SU-DHL-6 (cell line): ENCODE measurements at regions not wholly inside any gene's neighbourhood (a gene's known extent, or its start where the extent isn't known, plus 50 kb on each side); places are given as distances from the start of the nearest gene placed in this dataset.

Experiments used
- H2AFZ ChIP-seq: fragments of 200-600 bp; sonication (generic); 2 replicates; pipeline ENCODE4 v1.6.1; 2014; ENCODE audit warnings: low read depth, mild to moderate bottlenecking, moderate library complexity, mixed read lengths, antibody characterized with exemption, low read length; ENCODE audit not compliant: severe bottlenecking
- H3F3A ChIP-seq: fragments of 200-600 bp; shearing (Covaris generic); 2 replicates; pipeline ENCODE4 v1.6.0; 2016; ENCODE audit warnings: antibody characterized with exemption, mild to moderate bottlenecking; ENCODE audit not compliant: insufficient read depth
- H3K27ac ChIP-seq: fragments of 200-600 bp; sonication (generic); 2 replicates; pipeline ENCODE4 v1.5.1; 2016; ENCODE audit warnings: low read depth, mild to moderate bottlenecking, low read length, moderate library complexity, mixed read lengths
- H3K27me3 ChIP-seq: fragments of 200-600 bp; sonication (generic), shearing (Covaris generic); 2 replicates; pipeline ENCODE4 v1.6.0; 2014; ENCODE audit warnings: mild to moderate bottlenecking, low read length
- H3K36me3 ChIP-seq: fragments of 200-600 bp; sonication (generic); 2 replicates; pipeline ENCODE4 v1.6.1; 2014; ENCODE audit warnings: mild to moderate bottlenecking, low read length, mixed read lengths
- H3K4me2 ChIP-seq: fragments of 300-600, 200-600 bp; shearing (Covaris generic), sonication (generic); 2 replicates; pipeline ENCODE4 v1.6.0; 2014; ENCODE audit warnings: low read length, low read depth, mild to moderate bottlenecking; ENCODE audit not compliant: poor library complexity, severe bottlenecking
- H3K4me3 ChIP-seq: fragments of 200-600 bp; sonication (generic); 2 replicates; pipeline ENCODE4 v1.5.1; 2014; ENCODE audit warnings: antibody characterized with exemption, low read length, mild to moderate bottlenecking, mixed read lengths; ENCODE audit not compliant: insufficient read depth, poor library complexity, severe bottlenecking
- H3K79me2 ChIP-seq: fragments of 200-600 bp; sonication (generic); 2 replicates; pipeline ENCODE4 v1.6.1; 2014; ENCODE audit warnings: mild to moderate bottlenecking, low read length, moderate library complexity; ENCODE audit not compliant: insufficient read depth
- H3K9ac ChIP-seq: fragments of 200-600 bp; sonication (generic); 2 replicates; pipeline ENCODE4 v1.7.0; 2014; ENCODE audit warnings: mild to moderate bottlenecking, low read length
- H3K9me2 ChIP-seq: fragments of 200-600 bp; sonication (generic); replicated peaks from 2 replicates; pipeline ENCODE4 v1.6.1; 2014; ENCODE audit warnings: low read length; ENCODE audit not compliant: insufficient read depth
- H3K9me3 ChIP-seq: fragments of 200-600 bp; sonication (generic); 2 replicates; pipeline ENCODE4 v1.6.1; 2014; ENCODE audit warnings: low read length, mixed read lengths; ENCODE audit not compliant: insufficient read depth
- H4K20me1 ChIP-seq: fragments of 200-600 bp; sonication (generic); 2 replicates; pipeline ENCODE4 v1.6.1; 2014; ENCODE audit warnings: low read depth, mild to moderate bottlenecking, antibody characterized with exemption, low read length, moderate library complexity, mixed read lengths
- CTCF ChIP-seq: fragments of 200-600 bp; sonication (generic); IDR thresholded peaks from one replicate; pipeline ENCODE4 v1.5.1; 2017; ENCODE audit warnings: antibody characterized with exemption, mild to moderate bottlenecking, low read length, moderate library complexity; ENCODE audit not compliant: insufficient read depth, poor library complexity, severe bottlenecking
- EZH2phosphoT487 ChIP-seq: fragments of 200-600 bp; sonication (generic), shearing (Covaris generic); conservative IDR thresholded peaks from 2 replicates; pipeline ENCODE4 v1.6.1; 2018; ENCODE audit warnings: mild to moderate bottlenecking, antibody characterized with exemption, low read length, moderate library complexity, mixed read lengths

- H3K4me2 ChIP-seq, result no peak overlapping the region
- no peaks in the 10 kb centered on the region for H4K20me1 ChIP-seq
- H3K79me2 ChIP-seq, result no peaks in the 10 kb centered on the region
- no peak overlapping the region for H3K4me3 ChIP-seq
- H3F3A ChIP-seq, result no peaks in the 10 kb centered on the region
- no peak overlapping the region for H3K9ac ChIP-seq
- no peak overlapping the region for H2AFZ ChIP-seq
- H3K27me3 ChIP-seq, result no peaks in the 10 kb centered on the region
- H3K9me3 ChIP-seq, result no peaks in the 10 kb centered on the region
- no peak overlapping the region for H3K27ac ChIP-seq
- no peaks in the 10 kb centered on the region for H3K9me2 ChIP-seq
- TF ChIP-seq CTCF, result no peak
- no peak for TF ChIP-seq EZH2phosphoT487
- no peaks in the 10 kb centered on the region for H3K36me3 ChIP-seq
Observed at GRCh38 chr9:118455788-118456187, 751.6 kb downstream of the TLR4 start.

GRCh38 chr9:118457171-118458000 lies 753.2 kb downstream of the TLR4 start:
- H3K4me3 ChIP-seq, result no peak overlapping the region
- no peak overlapping the region for H3K4me2 ChIP-seq
- H3K27ac ChIP-seq, result no peak overlapping the region
- TF ChIP-seq CTCF, result no peak
- no peak for TF ChIP-seq EZH2phosphoT487
- H4K20me1 ChIP-seq, result no peaks in the 10 kb centered on the region
- no peaks in the 10 kb centered on the region for H3K27me3 ChIP-seq
- no peak overlapping the region for H2AFZ ChIP-seq
- no peaks in the 10 kb centered on the region for H3K79me2 ChIP-seq
- no peaks in the 10 kb centered on the region for H3K36me3 ChIP-seq
- H3K9me2 ChIP-seq, result no peaks in the 10 kb centered on the region
- no peaks in the 10 kb centered on the region for H3K9me3 ChIP-seq
- no peaks in the 10 kb centered on the region for H3F3A ChIP-seq
- H3K9ac ChIP-seq, result no peak overlapping the region

GRCh38 chr9:118459913-118460312 lies 755.7 kb downstream of the TLR4 start:
- H3K9ac ChIP-seq, result no peak overlapping the region
- no peaks in the 10 kb centered on the region for H4K20me1 ChIP-seq
- H3K9me2 ChIP-seq, result no peaks in the 10 kb centered on the region
- no peaks in the 10 kb centered on the region for H3K27me3 ChIP-seq
- H3K9me3 ChIP-seq, result no peaks in the 10 kb centered on the region
- no peak overlapping the region for H3K4me2 ChIP-seq
- TF ChIP-seq CTCF, result no peak
- TF ChIP-seq EZH2phosphoT487, result no peak
- no peak overlapping the region for H2AFZ ChIP-seq
- H3K4me3 ChIP-seq, result no peak overlapping the region
- H3F3A ChIP-seq, result no peaks in the 10 kb centered on the region
- H3K79me2 ChIP-seq, result no peaks in the 10 kb centered on the region
- H3K36me3 ChIP-seq, result no peaks in the 10 kb centered on the region
- no peak overlapping the region for H3K27ac ChIP-seq
